ENCODE measurements at regions not wholly inside any gene's neighbourhood (a gene's known extent, or its start where the extent isn't known, plus 50 kb on each side); places are given as distances from the start of the nearest gene placed in this dataset.

GRCh38 chr2:204365811-204366210 is 179.5 kb upstream of the PARD3B start:
- intact Hi-C loops (cut with DNase I; ENCODE audit: low total_unique reads) = no loop called here
- TF ChIP-seq CTCF (IDR thresholded peaks at IDR 0.05) = no peak
- TF ChIP-seq POLR2A (IDR thresholded peaks at IDR 0.05) = no peak
- H3K4me3 ChIP-seq (ENCODE audit: low read depth, poor library complexity, severe bottlenecking) = no peak overlapping the region
- 85 to 86% methylated on average over 4 of the region's 4 CpGs for WGBS, 2 donors
- DNase-seq (ENCODE audit: low spot score in 2 of 2) = no peak

GRCh38 chr2:204367466-204367865 is 177.8 kb upstream of the PARD3B start:
- no peak for DNase-seq (ENCODE audit: low spot score in 2 of 2)
- TF ChIP-seq CTCF (IDR thresholded peaks at IDR 0.05) (no peak), POLR2A (IDR thresholded peaks at IDR 0.05) (no peak)
- no peak overlapping the region for H3K4me3 ChIP-seq (ENCODE audit: low read depth, poor library complexity, severe bottlenecking)
- intact Hi-C loops (cut with DNase I; ENCODE audit: low total_unique reads) = no loop called here
- 77 to 82% methylated on average over 5 of the region's 5 CpGs for WGBS, 2 donors

GRCh38 chr2:204370172-204370718 is 175.0 kb upstream of the PARD3B start:
- no peak overlapping the region for H3K4me3 ChIP-seq (ENCODE audit: low read depth, poor library complexity, severe bottlenecking)
- WGBS, 2 donors = 71% methylated on average over 4 of the region's 4 CpGs
- no peak for TF ChIP-seq CTCF (IDR thresholded peaks at IDR 0.05)
- no peak for TF ChIP-seq POLR2A (IDR thresholded peaks at IDR 0.05)
- DNase-seq (ENCODE audit: low spot score in 2 of 2) = no peak
- intact Hi-C loops (cut with DNase I; ENCODE audit: low total_unique reads) = no loop called here

GRCh38 chr2:204373942-204374341 is 171.3 kb upstream of the PARD3B start:
- no peak overlapping the region for H3K4me3 ChIP-seq (ENCODE audit: low read depth, poor library complexity, severe bottlenecking)
- TF ChIP-seq CTCF (IDR thresholded peaks at IDR 0.05) (no peak), POLR2A (IDR thresholded peaks at IDR 0.05) (no peak)
- intact Hi-C loops (cut with DNase I; ENCODE audit: low total_unique reads) = no loop called here
- DNase-seq (ENCODE audit: low spot score in 2 of 2) = no peak

- 69 to 75% methylated on average over 5 of the region's 5 CpGs for WGBS, 2 donors
- TF ChIP-seq POLR2A (IDR thresholded peaks at IDR 0.05) (no peak), CTCF (IDR thresholded peaks at IDR 0.05) (no peak)
- intact Hi-C loops (cut with DNase I; ENCODE audit: low total_unique reads) = no loop called here
- DNase-seq (ENCODE audit: low spot score in 2 of 2) = no peak
- H3K4me3 ChIP-seq (ENCODE audit: low read depth, poor library complexity, severe bottlenecking) = no peak overlapping the region
Observed at GRCh38 chr2:204380141-204380881, 165.0 kb upstream of the PARD3B start.

- no peak for TF ChIP-seq CTCF (IDR thresholded peaks at IDR 0.05)
- no peak for DNase-seq (ENCODE audit: low spot score in 2 of 2)
- no peak overlapping the region for H3K4me3 ChIP-seq (ENCODE audit: low read depth, poor library complexity, severe bottlenecking)
- intact Hi-C loops (cut with DNase I; ENCODE audit: low total_unique reads) = no loop called here
- WGBS, 2 donors = 76 to 88% methylated on average over 2 of the region's 2 CpGs
Observed at GRCh38 chr2:204386668-204387067, 158.6 kb upstream of the PARD3B start.

Data from lower leg skin (tissue), 4 donors.